H1 (cell line): ENCODE measurements at regions not wholly inside any gene's neighbourhood (a gene's known extent, or its start where the extent isn't known, plus 50 kb on each side); places are given as distances from the start of the nearest gene placed in this dataset.

Experiments
- CTCF ChIA-PET: fragments of 300-600 bp; sonication (Branson Sonifier 250); formaldehyde crosslinking; loops from one replicate; lab custom pipeline; 2021; ENCODE audit not compliant: partially characterized antibody; lab: Charles Lee
- POLR2A ChIA-PET: fragments of 300-600 bp; sonication (Branson Sonifier 250); formaldehyde crosslinking; loops from one replicate; lab custom pipeline; 2021; ENCODE audit warnings: inconsistent platforms; ENCODE audit not compliant: partially characterized antibody; lab: Charles Lee
- DNase-seq, 2 experiments: peaks; one replicate each; pipeline versions ENCODE4 v3.0.0 to v3.0.0-alpha.2; 2010 to 2022; ENCODE audit warnings: low spot score in 2 of 2, low read depth in 1 of 2, mixed read lengths in 1 of 2
- FAIRE-seq: peaks from 2 replicates; lab custom pipeline; 2011; peaks lifted over from hg19 to GRCh38; lab: Jason Lieb, UNC
- H2AFZ ChIP-seq: 2 replicates; pipeline ENCODE4 v1.8.1; 2012; ENCODE audit warnings: low read length, inconsistent platforms
- H2AK5ac ChIP-seq: 2 replicates; pipeline ENCODE4 v1.6.1; 2013; ENCODE audit warnings: low read depth, low read length
- H2BK120ac ChIP-seq: replicated peaks from 2 replicates; pipeline ENCODE3; 2013; ENCODE audit warnings: low read depth, low read length, inconsistent platforms
- H2BK12ac ChIP-seq: 2 replicates; pipeline ENCODE4 v1.6.1; 2013; ENCODE audit warnings: low read depth, low read length
- H2BK15ac ChIP-seq: 2 replicates; pipeline ENCODE4 v1.6.1; 2013; ENCODE audit warnings: low read length
- H2BK20ac ChIP-seq: 2 replicates; pipeline ENCODE4 v1.6.1; 2013; ENCODE audit warnings: low read length
- H2BK5ac ChIP-seq: 2 replicates; pipeline ENCODE4 v1.6.1; 2013; ENCODE audit warnings: low read depth, low read length
- H3K14ac ChIP-seq: 2 replicates; pipeline ENCODE4 v1.6.1; 2013; ENCODE audit warnings: inconsistent platforms; ENCODE audit not compliant: insufficient read length
- H3K18ac ChIP-seq: 2 replicates; pipeline ENCODE4 v1.6.1; 2013; ENCODE audit warnings: low read length; ENCODE audit errors: extremely low read depth
- H3K23ac ChIP-seq: 2 replicates; pipeline ENCODE4 v1.6.1; 2013; ENCODE audit warnings: inconsistent platforms; ENCODE audit not compliant: insufficient read length
- H3K23me2 ChIP-seq: 2 replicates; pipeline ENCODE4 v1.6.1; 2013; ENCODE audit warnings: low read depth, low read length
- H3K27ac ChIP-seq: 2 replicates; pipeline ENCODE4 v1.6.1; 2011; ENCODE audit warnings: low read depth, low read length, inconsistent platforms
- H3K27me3 ChIP-seq, 4 experiments: replicated peaks in 1 of 4; 1 replicate in 1 of 4; 2 replicates in 3 of 4; pipeline versions ENCODE4 v1.6.1 to v1.8.1; 2011 to 2013; ENCODE audit warnings: low read length in 3 of 4, mild to moderate bottlenecking in 3 of 4, inconsistent platforms in 2 of 4, mixed read lengths in 2 of 4, moderate library complexity in 1 of 4; ENCODE audit not compliant: control insufficient read depth in 3 of 4, insufficient read depth in 3 of 4; ENCODE audit errors: extremely low read depth in 1 of 4
- H3K36me3 ChIP-seq, 4 experiments: 2 replicates each; pipeline versions ENCODE4 v1.6.1 to v1.8.1; 2011 to 2013; ENCODE audit warnings: mild to moderate bottlenecking in 4 of 4, low read length in 3 of 4, moderate library complexity in 2 of 4, control low read depth in 1 of 4, inconsistent platforms in 1 of 4; ENCODE audit not compliant: insufficient read depth in 4 of 4, control insufficient read depth in 2 of 4
- H3K4ac ChIP-seq: replicated peaks from 2 replicates; pipeline ENCODE3; 2013; ENCODE audit warnings: low read length, low read depth, mixed read lengths, inconsistent platforms; ENCODE audit not compliant: insufficient read length
- H3K4me1 ChIP-seq, 4 experiments: replicated peaks in 1 of 4; 1 replicate in 1 of 4; 2 replicates in 3 of 4; pipeline versions ENCODE4 v1.6.1 to v1.8.1; 2011 to 2013; ENCODE audit warnings: low read length in 3 of 4, inconsistent platforms in 2 of 4, mixed read lengths in 1 of 4; ENCODE audit not compliant: insufficient read depth in 4 of 4, control insufficient read depth in 3 of 4
- H3K4me2 ChIP-seq, 2 experiments: 2 replicates each; pipeline versions ENCODE4 v1.6.1 to v1.8.1; 2011 to 2013; ENCODE audit warnings: low read depth in 2 of 2, low read length in 2 of 2, control low read depth in 1 of 2, inconsistent platforms in 1 of 2, mild to moderate bottlenecking in 1 of 2; ENCODE audit not compliant: insufficient read depth in 1 of 2
- H3K4me3 ChIP-seq, 4 experiments: fragments of 200-600, 300-600 bp in 1 of 4; sonication (generic), shearing (Covaris generic), sonication (Bioruptor Twin) in 1 of 4; 2 replicates each; pipeline versions ENCODE4 v1.5.1 to v1.8.1; 2011 to 2016; ENCODE audit warnings: low read length in 4 of 4, low read depth in 3 of 4, control low read depth in 2 of 4, inconsistent platforms in 2 of 4, mild to moderate bottlenecking in 2 of 4, mixed read lengths in 1 of 4, moderate library complexity in 1 of 4; ENCODE audit not compliant: insufficient read depth in 2 of 4; ENCODE audit errors: extremely low read depth in 1 of 4
- H3K56ac ChIP-seq: replicated peaks from 2 replicates; pipeline ENCODE3; 2013; ENCODE audit warnings: low read depth, mild to moderate bottlenecking, mixed read lengths, low read length, inconsistent platforms; ENCODE audit not compliant: insufficient read length
- H3K79me1 ChIP-seq: 2 replicates; pipeline ENCODE4 v1.6.1; 2013; ENCODE audit warnings: low read depth, low read length, control low read depth
- H3K79me2 ChIP-seq, 2 experiments: 2 replicates each; pipeline versions ENCODE4 v1.6.1 to v1.8.1; 2012 to 2013; ENCODE audit warnings: low read length in 2 of 2, mild to moderate bottlenecking in 2 of 2, inconsistent platforms in 1 of 2; ENCODE audit not compliant: insufficient read depth in 2 of 2, control insufficient read depth in 1 of 2
- H3K9ac ChIP-seq, 4 experiments: replicated peaks in 1 of 4; 1 replicate in 1 of 4; 2 replicates in 3 of 4; pipeline versions ENCODE4 v1.6.1 to v1.8.1; 2011 to 2013; ENCODE audit warnings: low read depth in 3 of 4, low read length in 3 of 4, control low read depth in 2 of 4, mild to moderate bottlenecking in 2 of 4, moderate library complexity in 2 of 4, inconsistent platforms in 1 of 4; ENCODE audit errors: extremely low read depth in 1 of 4
- H3K9me3 ChIP-seq, 2 experiments: 2 replicates each; pipeline versions ENCODE4 v1.6.1 to v1.8.1; 2012 to 2013; ENCODE audit warnings: mild to moderate bottlenecking in 2 of 2, moderate library complexity in 2 of 2, control low read depth in 1 of 2, inconsistent platforms in 1 of 2, low read depth in 1 of 2, low read length in 1 of 2, mixed read lengths in 1 of 2; ENCODE audit not compliant: insufficient read depth in 2 of 2
- H4K20me1 ChIP-seq, 2 experiments: replicated peaks in 1 of 2; 2 replicates each; pipeline versions ENCODE3 to v1.8.1; 2011 to 2013; ENCODE audit warnings: inconsistent platforms in 2 of 2, low read length in 2 of 2, mild to moderate bottlenecking in 1 of 2; ENCODE audit not compliant: insufficient read depth in 2 of 2, control insufficient read depth in 1 of 2
- H4K5ac ChIP-seq: 2 replicates; pipeline ENCODE4 v1.6.1; 2013; ENCODE audit warnings: low read length, low read depth, mixed read lengths, inconsistent platforms; ENCODE audit not compliant: insufficient read length
- H4K8ac ChIP-seq: 2 replicates; pipeline ENCODE4 v1.8.0; 2013; ENCODE audit warnings: mild to moderate bottlenecking, moderate library complexity, low read length, inconsistent platforms; ENCODE audit not compliant: insufficient read depth; ENCODE audit errors: extremely low read depth
- H4K91ac ChIP-seq: replicated peaks from 2 replicates; pipeline ENCODE3; 2013; ENCODE audit warnings: low read length, mixed read lengths, inconsistent platforms; ENCODE audit not compliant: insufficient read length
- POU5F1 ChIP-seq: IDR thresholded peaks from 2 replicates; pipeline ENCODE4 v1.6.1; 2011; ENCODE audit warnings: low read depth, mild to moderate bottlenecking, low read length, moderate library complexity
- RAD21 ChIP-seq, 2 experiments: IDR thresholded peaks in 1 of 2; conservative IDR thresholded peaks in 1 of 2; 2 replicates each; pipeline ENCODE4 v1.6.1; 2011; ENCODE audit warnings: low read depth in 2 of 2, low read length in 2 of 2, improper control_type of control experiment in 1 of 2, inconsistent platforms in 1 of 2, mild to moderate bottlenecking in 1 of 2, moderate library complexity in 1 of 2
- WGBS, 2 experiments: shearing (Covaris generic) in 1 of 2; methylation state at CpG; one replicate each; pipeline versions ENCODE4 v1.1.6 to v1.1.7; 2013 to 2015; ENCODE audit warnings: low lambda C conversion rate in 2 of 2, mixed read lengths in 2 of 2, inconsistent platforms in 1 of 2, low coverage in 1 of 2, missing lambda C conversion rate in 1 of 2; ENCODE audit not compliant: insufficient replicate concordance in 2 of 2, insufficient coverage in 1 of 2, insufficient read length in 1 of 2; ENCODE audit errors: extremely low coverage in 1 of 2, missing lambda C conversion rate in 1 of 2; 5-methylcytosine and 5-hydroxymethylcytosine counted together

GRCh38 chr6:50128420-50129005, 78.8 kb upstream of the DEFB112 start:
- no peak overlapping the region for H3K4ac ChIP-seq
- no peak overlapping the region for H2BK12ac ChIP-seq
- DNase-seq (no peak), FAIRE-seq (no peak)
- H2BK120ac ChIP-seq: no peak overlapping the region
- POLR2A ChIA-PET: no interaction called here
- no peaks in the 10 kb centered on the region for H3K79me1 ChIP-seq
- H3K36me3 ChIP-seq: no peaks in the 10 kb centered on the region
- H3K4me3 ChIP-seq: no peak overlapping the region
- H3K9ac ChIP-seq: no peak overlapping the region
- no peaks in the 10 kb centered on the region for H3K27me3 ChIP-seq
- H3K23me2 ChIP-seq: no peaks in the 10 kb centered on the region
- H3K14ac ChIP-seq: no peak overlapping the region
- H4K20me1 ChIP-seq: no peaks in the 10 kb centered on the region
- H2AFZ ChIP-seq: no peak overlapping the region
- no peak overlapping the region for H4K5ac ChIP-seq
- no peak overlapping the region for H2BK20ac ChIP-seq
- no peak overlapping the region for H3K4me2 ChIP-seq
- H3K18ac ChIP-seq: no peak overlapping the region
- no peak overlapping the region for H4K91ac ChIP-seq
- TF ChIP-seq POU5F1 (no peak), RAD21 (IDR thresholded peaks at IDR 0.05 in 1 of 2, conservative IDR thresholded peaks at IDR 0.05 in 1 of 2; ENCODE audit: low read depth in 2 of 2, low read length in 2 of 2) (peak in 1 of 2 experiments; percentile 47; a peak in 3 of 4 replicates)
- TF ChIP-seq, all 59 proteins: peak for 1
- CTCF ChIA-PET: interaction anchor here (0.7 to 10.6 kb wide), 8 partner anchors 8 to 608 kb away, joined by 3 to 43 read pairs (median 4); no protein-coding TSS in a partner anchor
- Histone ChIP-seq H2BK5ac (no peak overlapping the region), H3K9me3 (no peaks in the 10 kb centered on the region), H2AK5ac (no peak overlapping the region), H3K79me2 (no peaks in the 10 kb centered on the region), H3K27ac (no peak overlapping the region), H3K4me1 (no peaks in the 10 kb centered on the region), H3K23ac (no peak overlapping the region), H2BK15ac (no peak overlapping the region), H4K8ac (no peak overlapping the region), H3K56ac (no peak overlapping the region)
- 16% methylated on average over 2 of the region's 2 CpGs; no CpG with 5 or more reads in 1 of the 2 experiments for WGBS, 2 experiments
